HG03060 (cell line): ENCODE measurements at regions not wholly inside any gene's neighbourhood (a gene's known extent, or its start where the extent isn't known, plus 50 kb on each side); places are given as distances from the start of the nearest gene placed in this dataset.
"Not testable (repeated sequence)": the region's sequence is repeated elsewhere in the genome, so short reads cannot be mapped to it uniquely, and the experiment has no call there.

Experiments
- ATAC-seq: cut with Tn5 transposase; IDR thresholded peaks from one replicate; pipeline ENCODE4 v1.9.1; 2021; ENCODE audit warnings: low read depth, moderate number of reproducible peaks; ENCODE audit not compliant: unreplicated experiment

DNA sequence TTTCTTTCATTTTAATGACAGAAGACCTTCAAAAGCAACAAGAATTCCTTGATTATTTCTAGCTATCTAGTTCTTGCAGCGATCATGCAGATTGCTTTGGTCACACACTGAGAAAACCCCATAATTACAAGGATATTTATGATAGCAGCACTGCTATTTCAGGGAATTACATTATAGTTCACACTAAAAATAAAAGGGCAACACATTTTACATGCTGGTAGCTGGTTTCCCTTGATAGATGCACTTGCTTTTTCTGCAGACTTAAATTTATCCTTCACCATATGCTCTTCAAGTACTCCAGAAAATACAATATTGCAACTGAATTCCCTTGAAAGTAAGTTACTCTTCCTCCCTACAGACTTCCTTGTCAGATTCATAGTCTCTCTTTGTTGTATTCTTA, 751.1 kb downstream of the CCDC85A start:
- no peak for ATAC-seq

DNA sequence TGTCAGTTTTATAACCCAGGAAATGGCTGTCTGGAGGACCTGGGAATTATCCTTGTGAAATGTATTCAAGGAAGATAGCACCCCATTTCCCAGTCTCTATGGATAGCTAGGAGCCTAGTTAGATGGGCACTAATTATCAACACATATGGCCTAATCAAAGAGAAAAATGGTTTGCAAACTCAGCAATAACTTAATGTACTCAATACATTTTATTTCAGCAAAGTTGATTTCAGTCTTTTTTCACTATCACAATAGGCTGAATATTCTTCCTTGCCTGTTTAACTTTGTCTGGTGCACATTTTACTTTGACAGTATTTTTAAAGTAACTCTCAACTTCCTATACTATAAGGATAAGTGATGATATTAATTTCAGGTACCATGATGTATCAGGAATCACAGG, 756.3 kb downstream of the CCDC85A start:
- no peak for ATAC-seq

DNA sequence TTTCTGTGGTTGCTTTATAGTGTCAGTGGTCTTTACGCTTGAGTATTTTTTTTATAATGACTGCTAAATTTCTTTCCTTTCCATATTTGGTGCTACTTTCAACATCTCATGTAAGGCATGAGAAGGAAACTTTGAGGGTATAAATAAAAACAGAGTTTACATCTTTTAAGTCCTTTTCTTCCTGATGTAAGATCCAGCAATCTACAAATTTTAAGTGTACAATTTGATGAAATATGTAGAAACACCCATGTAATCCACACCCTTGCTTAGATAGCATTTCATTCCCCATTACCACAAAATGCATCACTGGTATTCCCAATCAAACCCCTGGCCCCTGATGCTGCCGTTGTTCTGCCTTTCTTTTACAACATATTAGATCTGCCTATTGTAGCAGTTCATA, 769.1 kb downstream of the CCDC85A start:
- ATAC-seq = no peak

DNA sequence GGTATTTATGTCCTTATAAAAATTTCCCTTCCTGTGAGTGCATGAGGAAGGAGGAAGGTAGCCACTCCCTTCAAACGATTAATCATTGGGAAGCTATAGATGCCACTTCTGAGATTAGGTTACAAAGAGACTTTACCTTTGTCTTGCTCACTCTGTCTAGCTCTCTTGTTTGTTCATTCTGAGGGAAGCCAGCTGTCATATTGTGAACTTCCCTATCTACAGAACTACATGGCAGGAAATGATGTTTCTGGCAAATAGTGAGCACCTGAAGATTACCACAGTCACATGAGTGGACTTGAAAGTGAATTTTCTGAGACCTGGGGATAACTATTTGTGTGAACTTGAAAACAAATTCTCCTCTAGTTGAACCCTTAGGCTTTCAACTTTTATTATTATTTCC, 776.8 kb downstream of the CCDC85A start:
- no peak for ATAC-seq

DNA sequence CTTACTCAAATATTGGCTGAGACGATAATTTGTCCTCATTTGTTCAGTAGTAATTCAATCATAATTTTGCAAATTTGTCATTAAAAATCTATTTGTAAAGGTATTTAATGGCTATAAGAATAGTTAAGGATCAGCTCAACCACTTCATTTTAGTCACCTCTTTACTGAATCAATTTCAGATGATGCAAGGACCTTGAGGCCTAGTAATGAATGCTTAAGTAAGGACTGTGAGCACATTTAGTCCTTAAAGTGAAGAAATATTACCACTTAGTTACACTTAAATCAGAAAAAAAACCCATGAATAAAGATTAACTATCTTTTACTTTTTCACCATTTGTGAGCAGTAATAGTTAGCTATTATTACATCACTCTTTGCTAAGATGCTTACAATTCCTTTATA, 778.9 kb downstream of the CCDC85A start:
- ATAC-seq = no peak

DNA sequence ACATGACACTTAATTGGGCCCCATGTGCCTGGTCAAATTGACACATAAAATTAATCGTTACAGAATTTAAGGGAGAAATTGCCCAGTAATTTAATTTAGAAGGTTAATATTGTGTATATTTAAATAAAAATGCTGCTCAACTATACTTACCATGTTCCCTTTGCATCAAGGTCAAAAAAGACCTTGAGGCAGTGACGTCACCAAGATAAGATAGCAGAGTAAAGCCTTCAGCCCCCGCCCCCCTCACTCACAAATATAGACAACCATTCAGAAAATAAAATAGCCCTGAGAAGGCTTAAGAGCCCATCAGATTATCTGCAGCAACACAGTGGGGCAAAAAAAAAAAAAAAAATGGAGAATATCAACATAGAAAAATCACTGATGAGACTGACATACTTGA, 785.7 kb downstream of the CCDC85A start:
- no peak for ATAC-seq

DNA sequence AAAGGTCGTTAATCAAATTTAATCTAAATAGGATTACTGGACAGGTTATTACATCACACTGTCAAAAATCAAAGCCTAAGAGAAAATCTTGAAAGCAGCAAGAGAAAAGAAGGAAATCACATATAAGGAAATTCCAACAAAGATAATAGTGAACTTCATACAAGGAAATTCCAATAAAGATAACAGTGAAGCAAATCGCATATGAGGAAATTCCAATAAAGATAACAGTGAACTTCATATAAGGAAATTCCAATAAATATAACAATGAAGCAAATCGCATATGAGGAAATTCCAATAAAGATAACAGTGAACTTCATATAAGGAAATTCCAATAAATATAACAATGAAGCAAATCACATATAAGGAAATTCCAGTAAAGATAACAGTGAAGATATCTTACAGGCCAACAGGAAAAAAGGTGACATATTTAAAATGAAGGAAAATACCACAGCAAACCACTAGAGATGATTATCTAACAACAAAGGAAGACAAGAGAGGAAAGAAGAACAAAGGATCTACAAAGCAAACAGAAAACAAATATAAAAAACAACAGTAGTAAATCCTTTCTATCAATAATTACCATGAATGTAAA, 787.7 kb downstream of the CCDC85A start:
- no peak for ATAC-seq

DNA sequence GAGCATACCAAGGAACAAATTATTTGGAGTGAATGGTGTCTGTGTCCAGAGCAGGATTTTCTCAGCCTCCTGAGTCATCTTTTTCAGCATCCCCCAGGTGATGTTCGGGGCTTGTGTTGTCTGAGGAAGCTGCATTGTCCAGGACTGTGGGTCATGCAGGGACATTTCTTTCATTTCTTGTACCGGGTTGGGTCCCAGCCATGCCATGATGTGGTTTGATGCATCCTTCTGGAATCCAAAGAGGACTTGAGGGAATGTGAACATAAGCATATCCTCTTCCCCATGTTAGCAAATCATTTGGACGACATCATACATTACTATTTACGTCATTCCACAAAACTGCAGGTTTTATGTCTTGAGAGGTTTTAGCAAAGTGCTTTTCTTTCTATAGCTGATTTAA, 797.8 kb downstream of the CCDC85A start:
- ATAC-seq = no peak

DNA sequence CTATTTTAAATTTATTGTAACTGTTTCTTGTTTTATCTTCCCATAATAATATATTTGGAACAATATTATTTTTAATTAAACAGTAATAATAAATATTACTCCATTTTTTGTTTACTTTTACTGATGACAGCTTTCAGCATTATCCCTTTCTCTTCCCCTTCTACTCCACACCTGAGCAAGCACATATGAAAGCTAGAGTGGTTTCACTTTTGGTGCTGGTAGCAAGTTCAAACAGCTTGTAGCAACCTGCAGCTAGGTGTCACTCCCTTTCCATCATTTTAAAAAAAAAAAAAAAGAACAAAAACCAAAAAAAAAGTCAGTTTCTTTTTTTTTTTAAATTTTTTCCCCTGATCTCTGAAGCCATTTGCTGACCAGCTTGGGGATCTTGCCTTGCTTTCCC, 801.8 kb downstream of the CCDC85A start:
- ATAC-seq = no peak

DNA sequence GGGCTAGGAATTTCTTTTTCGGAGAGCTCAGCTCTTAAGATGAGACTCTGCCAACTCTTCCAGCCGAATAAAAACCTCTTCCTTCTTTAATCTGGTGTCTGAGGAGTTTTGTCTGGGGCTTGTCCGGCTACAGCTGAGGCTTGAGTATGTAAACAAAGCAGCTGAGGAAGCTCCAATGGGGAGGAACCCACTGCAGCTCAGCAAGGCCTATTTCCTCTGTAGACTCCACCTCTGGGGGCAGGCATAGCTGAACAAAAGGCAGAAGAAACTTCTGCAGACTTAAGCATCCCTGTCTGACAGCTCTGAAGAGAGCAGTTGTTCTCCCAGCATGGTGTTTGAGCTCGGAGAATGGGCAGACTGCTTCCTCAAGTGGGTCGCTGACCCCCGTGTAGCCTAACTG, 838.7 kb downstream of the CCDC85A start:
- no peak for ATAC-seq

DNA sequence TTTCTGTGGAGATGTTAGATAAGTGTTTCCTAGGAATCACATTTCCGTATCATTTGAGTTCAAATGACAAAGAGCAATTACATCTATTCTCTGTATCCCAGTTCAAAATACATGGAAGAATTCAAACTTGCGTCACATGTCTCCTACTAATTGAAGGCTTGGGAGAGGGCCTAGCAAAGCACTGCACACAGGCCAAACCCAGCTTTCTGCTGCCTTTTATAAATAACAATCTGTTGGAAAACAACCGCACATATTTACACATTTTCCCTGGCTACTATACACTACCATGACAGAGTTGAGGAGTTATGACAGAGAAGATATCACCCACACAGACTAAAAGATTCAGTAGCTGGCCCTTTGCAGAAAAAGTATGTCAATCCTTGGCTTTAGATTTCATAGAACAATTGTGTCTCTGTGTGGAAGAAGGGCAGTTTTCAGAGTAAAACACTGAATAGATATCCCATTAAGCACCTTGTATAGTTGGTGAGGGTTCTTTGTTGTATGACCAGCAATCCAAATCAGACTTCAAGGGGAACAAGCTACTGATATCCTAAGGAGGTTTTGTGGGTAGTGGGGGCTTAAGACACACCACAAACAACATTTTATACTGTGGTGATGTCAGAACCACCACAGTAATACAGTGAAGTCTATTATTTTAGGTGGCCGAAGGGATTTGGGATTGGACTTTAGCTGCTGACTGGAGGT, 861.3 kb downstream of the CCDC85A start:
- ATAC-seq = no peak

DNA sequence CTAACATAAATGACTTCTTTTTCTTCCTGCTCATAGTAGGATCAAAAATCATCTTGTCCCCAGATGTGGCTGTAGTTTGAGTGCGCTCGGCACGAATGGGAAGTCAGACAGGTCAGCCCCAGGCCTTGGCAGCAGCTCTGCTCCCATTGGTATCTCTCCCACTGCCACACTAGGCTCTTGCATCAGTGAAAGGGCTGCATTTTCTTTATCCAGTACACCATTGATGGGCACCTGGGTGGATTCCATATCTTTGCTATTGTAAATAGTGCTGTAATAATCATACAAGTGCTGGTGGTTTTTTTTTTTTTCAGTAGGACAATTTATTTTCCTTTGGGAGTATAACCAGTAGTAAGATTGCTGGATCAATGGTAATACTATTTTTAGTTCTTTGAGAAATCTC, 865.5 kb downstream of the CCDC85A start:
- ATAC-seq = no peak

DNA sequence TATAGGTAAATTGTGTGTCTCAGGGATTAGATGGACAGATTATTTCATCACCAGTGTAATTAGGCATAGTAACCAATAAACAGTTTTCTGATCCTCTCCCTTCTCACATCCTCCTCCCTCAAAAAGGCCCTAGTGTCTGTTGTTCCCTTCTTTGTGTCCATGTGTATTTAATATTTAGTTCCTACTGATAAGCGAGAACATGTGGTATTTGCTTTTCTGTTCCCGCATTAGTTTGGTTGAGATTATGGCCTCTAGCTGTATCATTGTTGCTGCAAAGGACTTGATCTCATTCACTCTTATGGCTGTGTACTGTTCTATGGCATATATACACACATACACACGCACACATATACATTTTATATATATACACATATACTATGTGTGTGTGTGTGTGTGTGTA, 866.2 kb downstream of the CCDC85A start:
- ATAC-seq = no peak

DNA sequence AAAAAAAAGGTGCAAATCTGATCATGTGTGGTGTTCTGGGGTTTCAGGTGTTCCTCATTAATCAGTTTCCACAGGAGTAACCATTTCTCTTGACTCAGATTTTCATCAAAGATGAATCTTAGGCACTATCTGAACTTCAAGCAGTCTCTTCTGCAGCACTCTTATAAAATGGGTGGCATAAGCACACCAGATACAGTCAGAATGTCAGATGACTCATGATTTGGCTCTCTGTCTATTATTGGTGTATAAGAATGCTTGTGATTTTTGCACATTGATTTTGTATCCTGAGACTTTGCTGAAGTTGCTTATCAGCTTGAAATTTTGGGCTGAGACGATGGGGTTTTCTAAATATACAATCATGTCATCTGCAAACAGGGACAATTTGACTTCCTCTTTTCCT, 882.5 kb downstream of the CCDC85A start:
- not testable (repeated sequence) for ATAC-seq

DNA sequence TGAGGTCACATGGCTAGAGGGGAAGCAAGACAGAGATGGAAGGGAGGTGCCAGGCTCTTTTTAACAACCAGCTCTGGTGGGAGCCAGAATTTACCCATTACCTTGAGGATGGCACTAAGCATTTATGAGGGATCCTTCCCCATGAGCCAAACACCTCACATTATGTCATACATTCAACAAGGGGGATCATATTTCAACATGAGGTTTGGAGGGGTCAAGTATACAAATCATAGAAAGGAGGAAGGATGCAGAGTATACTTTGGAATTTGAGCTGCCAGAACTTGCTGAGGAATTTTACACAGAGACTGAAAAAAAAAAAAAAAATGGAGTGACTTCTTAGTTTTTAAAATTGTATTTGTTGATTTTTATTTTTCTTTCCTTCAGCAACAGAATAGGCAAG, 891.4 kb downstream of the CCDC85A start:
- no peak for ATAC-seq

DNA sequence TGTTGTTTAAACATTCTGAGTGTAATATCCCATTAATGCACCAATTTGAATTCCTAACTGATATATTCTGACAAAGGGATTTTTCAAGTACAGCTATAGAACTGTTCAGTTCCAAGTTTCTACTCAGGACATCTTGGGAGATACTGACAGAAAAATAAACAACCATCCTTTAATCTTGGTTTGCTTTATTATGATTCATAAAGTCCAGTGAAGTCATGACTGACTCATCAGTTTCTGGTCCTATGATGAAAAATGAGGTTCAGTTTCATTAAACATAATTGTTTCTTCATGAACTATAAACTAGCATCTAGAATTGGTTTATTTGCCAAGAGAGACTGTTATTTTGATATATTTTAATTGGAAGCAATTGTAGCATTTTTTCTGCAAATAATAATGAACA, 896.2 kb downstream of the CCDC85A start:
- no peak for ATAC-seq

DNA sequence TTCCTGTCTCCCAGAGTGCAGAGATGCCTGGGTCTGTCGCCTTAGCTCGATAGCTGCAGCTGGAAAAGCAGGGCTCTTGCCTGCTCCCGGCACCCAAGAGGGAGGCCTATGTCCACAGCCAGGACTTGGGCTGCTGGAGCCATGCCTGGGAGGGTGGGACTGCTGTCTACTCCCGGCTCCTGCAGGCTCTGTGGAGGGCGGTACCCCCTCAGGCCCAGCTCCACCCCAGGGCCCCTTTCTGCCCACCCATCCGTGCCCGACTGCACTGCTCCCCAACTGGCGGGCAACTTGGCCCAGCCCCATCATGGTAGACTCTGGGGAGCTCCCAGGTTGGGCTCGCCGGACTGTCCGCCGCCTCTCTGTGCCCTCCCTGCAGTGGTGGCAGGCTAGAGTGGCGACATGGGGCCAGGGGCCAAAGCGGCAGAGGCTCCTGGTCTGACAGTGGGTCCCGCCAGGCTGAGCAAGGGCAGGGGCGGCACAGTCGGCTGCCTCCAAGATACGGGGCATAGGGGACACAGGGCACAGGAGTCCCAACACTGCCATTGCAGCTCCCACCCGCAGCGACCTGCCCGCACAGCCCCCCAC, 901.0 kb downstream of the CCDC85A start:
- no peak for ATAC-seq

DNA sequence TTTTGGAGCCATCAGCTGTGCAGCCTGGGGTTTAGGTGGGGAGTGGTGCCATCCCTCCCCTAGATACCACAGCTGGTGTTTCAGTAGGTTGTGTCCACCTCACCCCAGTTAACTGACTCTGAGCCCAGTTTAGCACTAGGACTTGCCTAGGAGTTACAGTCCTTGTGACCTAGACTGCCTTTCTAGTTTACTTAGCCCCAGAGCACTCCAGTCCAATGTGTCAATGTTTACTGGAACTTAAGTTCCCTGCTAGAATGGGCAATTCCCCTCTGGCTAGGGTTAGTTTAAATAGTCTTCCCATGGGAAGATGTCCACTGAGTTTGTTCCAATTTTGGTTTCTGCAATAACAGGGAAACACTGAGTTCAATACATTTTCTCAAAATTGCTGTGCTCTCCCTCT, 909.2 kb downstream of the CCDC85A start:
- no peak for ATAC-seq

DNA sequence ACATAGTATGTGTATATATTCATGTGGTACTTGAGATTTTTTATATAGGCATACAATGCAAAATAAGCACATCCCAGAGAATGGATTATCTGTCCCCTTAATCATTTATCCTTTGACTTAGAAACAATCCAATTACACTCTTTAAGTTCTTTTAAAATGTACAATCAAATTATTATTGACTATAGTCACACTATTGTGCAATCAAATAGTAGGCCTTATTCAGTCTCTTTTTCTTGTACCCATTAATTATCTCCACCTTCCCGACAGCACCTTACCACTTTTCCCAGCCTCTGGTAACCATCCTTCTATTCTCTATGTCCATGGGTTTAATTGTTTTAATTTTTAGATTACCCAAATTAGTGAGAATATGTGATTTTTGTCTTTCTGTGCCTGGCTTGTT, 914.1 kb downstream of the CCDC85A start:
- ATAC-seq = no peak

DNA sequence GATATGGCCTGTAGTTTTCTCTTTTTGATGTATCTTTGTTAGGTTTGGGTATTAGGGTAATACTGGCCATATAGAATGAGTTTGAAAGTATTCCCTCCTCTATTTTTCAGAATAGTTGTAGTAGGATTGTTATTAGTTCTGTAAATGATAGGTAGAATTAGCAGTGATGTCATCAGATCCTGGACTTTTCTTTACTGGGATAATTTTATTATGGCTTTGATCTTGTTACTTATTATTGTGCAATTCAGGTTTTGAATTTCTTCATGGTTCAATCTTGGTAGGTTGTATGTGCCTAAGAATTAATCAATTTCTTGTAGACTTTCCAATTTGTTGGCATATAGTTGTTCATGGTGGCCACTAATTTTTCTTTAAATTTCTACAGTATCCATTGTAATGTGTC, 916.6 kb downstream of the CCDC85A start:
- no peak for ATAC-seq

DNA sequence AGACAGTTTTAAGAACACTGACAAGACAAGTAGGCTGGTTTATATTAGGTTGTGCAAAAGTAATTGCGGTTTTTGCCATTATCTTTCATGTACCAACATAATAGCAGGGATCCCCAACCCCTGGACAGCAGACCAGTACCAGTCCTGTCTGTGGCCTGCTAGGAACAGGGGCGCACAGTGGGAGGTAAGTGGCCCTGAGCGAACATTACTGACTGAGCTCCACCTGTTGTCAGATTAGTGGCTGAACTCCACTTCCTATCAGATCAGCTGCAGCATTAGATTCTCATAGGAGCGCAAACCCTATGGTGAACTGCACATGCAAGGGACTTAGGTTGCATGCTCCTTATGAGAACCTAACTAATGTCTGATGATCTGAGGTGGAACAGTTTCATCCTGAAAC, 921.9 kb downstream of the CCDC85A start:
- no peak for ATAC-seq

DNA sequence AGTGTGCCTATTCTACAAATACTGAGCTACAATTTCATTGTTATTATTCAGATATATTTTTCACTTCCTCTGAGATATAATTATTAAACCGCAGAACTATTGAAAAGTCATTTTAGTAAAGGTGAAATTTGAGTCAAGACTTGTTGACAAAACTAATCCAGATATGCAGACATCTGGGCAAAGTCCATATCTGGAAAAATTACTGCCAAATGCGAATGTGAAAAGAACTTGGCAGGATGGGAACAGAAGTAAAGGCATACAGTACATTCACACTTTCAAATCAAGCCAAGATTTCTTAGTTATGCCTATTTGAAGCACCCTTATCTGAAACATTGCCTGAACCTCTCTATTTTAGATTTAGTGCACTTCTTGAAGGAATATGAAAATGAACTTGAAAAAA, 923.6 kb downstream of the CCDC85A start:
- no peak for ATAC-seq
